ENCODE measurements at regions not wholly inside any gene's neighbourhood (a gene's known extent, or its start where the extent isn't known, plus 50 kb on each side); places are given as distances from the start of the nearest gene placed in this dataset.

GRCh38 chr4:58653251-58653650 is 1543.1 kb upstream of the IGFBP7 start:
- H3K27me3 ChIP-seq (replicated peaks; ENCODE audit: control insufficient read depth, insufficient read depth, low read length): no peaks in the 10 kb centered on the region
- no peak for DNase-seq (ENCODE audit: extremely low read depth, insufficient read length)
- no peaks in the 10 kb centered on the region for H3K36me3 ChIP-seq (ENCODE audit: control insufficient read depth, insufficient read depth, low read length)
- H3K4me3 ChIP-seq (replicated peaks; ENCODE audit: low read depth, low read length): no peak overlapping the region
- TF ChIP-seq CTCF (IDR thresholded peaks at IDR 0.05; ENCODE audit: insufficient read depth, low read length, poor library complexity, severe bottlenecking): no peak

- Histone ChIP-seq H3K27me3 (replicated peaks; ENCODE audit: control insufficient read depth, insufficient read depth, low read length) (no peaks in the 10 kb centered on the region), H3K4me3 (replicated peaks; ENCODE audit: low read depth, low read length) (no peak overlapping the region), H3K36me3 (ENCODE audit: control insufficient read depth, insufficient read depth, low read length) (no peaks in the 10 kb centered on the region)
- DNase-seq (ENCODE audit: extremely low read depth, insufficient read length): no peak
- TF ChIP-seq CTCF (IDR thresholded peaks at IDR 0.05; ENCODE audit: insufficient read depth, low read length, poor library complexity, severe bottlenecking): no peak
These were observed 1539.0 kb upstream of the IGFBP7 start for GRCh38 chr4:58649226-58649625.

- H3K36me3 ChIP-seq (ENCODE audit: control insufficient read depth, insufficient read depth, low read length): no peaks in the 10 kb centered on the region
- no peak for DNase-seq (ENCODE audit: extremely low read depth, insufficient read length)
- H3K4me3 ChIP-seq (replicated peaks; ENCODE audit: low read depth, low read length): no peak overlapping the region
- TF ChIP-seq CTCF (IDR thresholded peaks at IDR 0.05; ENCODE audit: insufficient read depth, low read length, poor library complexity, severe bottlenecking): no peak
- H3K27me3 ChIP-seq (replicated peaks; ENCODE audit: control insufficient read depth, insufficient read depth, low read length): no peaks in the 10 kb centered on the region
These were observed 1535.9 kb upstream of the IGFBP7 start for GRCh38 chr4:58646126-58646525.

- no peak for TF ChIP-seq CTCF (IDR thresholded peaks at IDR 0.05; ENCODE audit: insufficient read depth, low read length, poor library complexity, severe bottlenecking)
- no peak for DNase-seq (ENCODE audit: extremely low read depth, insufficient read length)
- Histone ChIP-seq H3K4me3 (replicated peaks; ENCODE audit: low read depth, low read length) (no peak overlapping the region), H3K36me3 (ENCODE audit: control insufficient read depth, insufficient read depth, low read length) (no peaks in the 10 kb centered on the region), H3K27me3 (replicated peaks; ENCODE audit: control insufficient read depth, insufficient read depth, low read length) (no peaks in the 10 kb centered on the region)
These were observed 1534.4 kb upstream of the IGFBP7 start for GRCh38 chr4:58644549-58644948.

GRCh38 chr4:58636381-58636780 is 1526.2 kb upstream of the IGFBP7 start:
- no peak for TF ChIP-seq CTCF (IDR thresholded peaks at IDR 0.05; ENCODE audit: insufficient read depth, low read length, poor library complexity, severe bottlenecking)
- Histone ChIP-seq H3K4me3 (replicated peaks; ENCODE audit: low read depth, low read length) (no peak overlapping the region), H3K27me3 (replicated peaks; ENCODE audit: control insufficient read depth, insufficient read depth, low read length) (no peaks in the 10 kb centered on the region), H3K36me3 (ENCODE audit: control insufficient read depth, insufficient read depth, low read length) (no peaks in the 10 kb centered on the region)
- DNase-seq (ENCODE audit: extremely low read depth, insufficient read length): no peak

- DNase-seq (ENCODE audit: extremely low read depth, insufficient read length): no peak
- Histone ChIP-seq H3K27me3 (replicated peaks; ENCODE audit: control insufficient read depth, insufficient read depth, low read length) (no peaks in the 10 kb centered on the region), H3K36me3 (ENCODE audit: control insufficient read depth, insufficient read depth, low read length) (no peaks in the 10 kb centered on the region), H3K4me3 (replicated peaks; ENCODE audit: low read depth, low read length) (no peak overlapping the region)
- no peak for TF ChIP-seq CTCF (IDR thresholded peaks at IDR 0.05; ENCODE audit: insufficient read depth, low read length, poor library complexity, severe bottlenecking)
These were observed 1507.0 kb upstream of the IGFBP7 start for GRCh38 chr4:58617226-58617625.

Measured in GM06990 (cell line).